Pulmonary artery endothelial cell (primary cell): ENCODE measurements at regions not wholly inside any gene's neighbourhood (a gene's known extent, or its start where the extent isn't known, plus 50 kb on each side); places are given as distances from the start of the nearest gene placed in this dataset.
"Not testable (repeated sequence)": the region's sequence is repeated elsewhere in the genome, so short reads cannot be mapped to it uniquely, and the experiment has no call there.

Experiments
- DNase-seq: peaks from one replicate; pipeline ENCODE4 v3.0.0-alpha.2; 2011; ENCODE audit warnings: low read depth, low spot score

DNA sequence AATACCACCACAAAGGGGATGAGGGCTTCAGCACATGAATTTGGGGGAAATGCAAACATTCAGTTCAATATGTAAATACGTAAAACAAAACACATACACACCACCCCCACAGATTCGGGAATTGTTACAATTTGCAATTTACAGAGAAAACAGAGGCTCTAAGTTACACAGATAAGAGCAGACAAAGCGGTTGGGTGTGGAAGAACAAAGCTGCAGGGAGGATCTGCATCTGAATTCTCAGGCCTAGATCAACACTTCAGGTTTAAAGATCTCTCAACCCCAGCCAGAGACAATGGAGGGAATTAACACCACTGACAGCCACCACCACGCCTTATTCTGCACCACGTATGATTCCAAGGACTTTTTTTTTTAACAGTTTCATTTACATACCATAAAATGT, 375.5 kb downstream of the BCL11B start:
- no peak for DNase-seq

DNA sequence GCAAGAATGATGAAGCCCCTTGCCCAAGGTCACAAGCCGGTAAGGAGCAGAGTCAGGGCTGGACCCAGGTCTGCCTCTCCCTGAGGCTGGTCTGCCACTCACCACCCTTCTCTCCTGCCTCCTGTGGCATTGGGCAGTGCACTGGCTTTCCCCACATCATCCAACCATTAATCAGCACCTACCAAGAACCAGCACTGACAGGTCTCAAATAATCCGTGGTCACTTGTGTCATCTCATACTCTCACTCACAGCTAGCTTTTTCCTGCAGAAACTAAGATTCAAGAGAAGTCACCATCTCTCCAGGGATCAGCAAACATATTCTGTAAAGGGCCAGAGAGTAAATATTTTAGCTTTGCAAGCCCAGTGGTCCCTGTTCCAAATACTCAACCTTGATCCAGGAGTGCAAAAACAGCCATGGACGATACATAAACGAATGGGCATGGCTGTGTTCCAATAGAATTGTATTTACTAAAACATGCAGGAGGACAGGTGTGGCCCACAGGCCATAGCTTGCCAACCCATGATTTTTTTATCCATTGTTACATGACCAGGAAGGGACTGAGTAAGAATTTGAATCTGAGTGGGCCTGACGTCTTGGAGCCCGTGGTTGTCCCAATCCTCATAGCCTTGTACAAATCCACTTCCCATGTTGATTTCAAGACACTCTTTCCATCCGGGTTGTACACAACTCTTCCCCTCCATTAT, 374.2 kb downstream of the BCL11B start:
- no peak for DNase-seq

DNA sequence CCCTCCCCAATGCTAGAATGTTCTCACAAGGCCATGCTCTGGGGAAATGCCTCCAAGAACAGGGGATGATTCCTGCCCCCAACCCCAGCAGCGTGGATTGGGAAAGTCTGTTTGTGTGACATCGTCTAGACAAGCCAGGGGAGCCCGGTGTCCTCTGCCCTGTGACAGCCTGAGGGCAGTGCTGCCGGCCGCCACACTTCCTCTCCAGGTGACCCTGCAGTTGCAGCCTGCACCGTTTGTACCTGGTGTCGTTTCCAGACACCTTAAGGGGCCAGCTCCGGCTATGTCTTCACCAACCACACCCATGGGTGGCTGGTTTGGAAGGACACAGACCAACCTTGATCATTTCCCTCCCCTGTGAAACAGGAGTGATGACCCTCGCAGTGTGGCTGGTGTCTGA, 372.6 kb downstream of the BCL11B start:
- DNase-seq, result no peak

DNA sequence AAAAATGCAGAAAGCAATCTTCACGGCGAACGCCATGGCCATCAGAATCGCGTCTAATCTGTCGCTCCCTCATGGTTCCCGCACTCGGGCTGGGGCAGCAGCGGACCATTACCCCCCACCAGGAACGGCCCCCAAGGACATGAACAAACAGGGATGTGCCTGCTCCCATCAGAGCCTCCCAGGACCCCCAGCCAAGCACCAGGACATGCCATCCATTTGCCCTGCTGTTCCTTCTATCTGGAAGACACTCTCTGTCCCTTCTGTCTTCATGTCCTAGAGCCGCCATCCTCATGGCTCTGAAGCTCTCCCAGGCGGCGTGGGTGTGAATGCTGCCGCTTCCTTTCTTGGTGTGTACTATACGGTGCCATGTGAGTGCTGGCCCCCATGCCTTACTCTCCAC, 371.8 kb downstream of the BCL11B start:
- DNase-seq, result no peak

DNA sequence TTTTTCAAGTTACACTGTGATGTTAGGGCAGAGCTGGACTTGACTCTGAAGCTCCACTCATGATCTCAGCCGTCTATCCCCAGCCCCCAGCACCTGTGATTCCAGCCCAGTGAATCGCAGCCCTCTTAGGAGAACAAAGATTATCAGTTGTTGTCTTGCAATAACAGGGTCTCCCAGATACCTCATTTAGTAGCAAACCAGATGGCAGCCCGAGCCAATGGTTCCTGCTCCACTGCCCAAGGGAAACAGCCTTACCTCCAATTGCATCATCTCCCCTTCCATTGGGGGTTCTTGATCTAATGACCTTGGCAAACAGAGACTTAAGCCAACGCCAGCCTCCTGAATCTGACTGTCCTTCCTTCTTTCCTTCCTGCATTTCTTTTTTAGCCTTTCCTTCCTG, 371.2 kb downstream of the BCL11B start:
- no peak for DNase-seq

DNA sequence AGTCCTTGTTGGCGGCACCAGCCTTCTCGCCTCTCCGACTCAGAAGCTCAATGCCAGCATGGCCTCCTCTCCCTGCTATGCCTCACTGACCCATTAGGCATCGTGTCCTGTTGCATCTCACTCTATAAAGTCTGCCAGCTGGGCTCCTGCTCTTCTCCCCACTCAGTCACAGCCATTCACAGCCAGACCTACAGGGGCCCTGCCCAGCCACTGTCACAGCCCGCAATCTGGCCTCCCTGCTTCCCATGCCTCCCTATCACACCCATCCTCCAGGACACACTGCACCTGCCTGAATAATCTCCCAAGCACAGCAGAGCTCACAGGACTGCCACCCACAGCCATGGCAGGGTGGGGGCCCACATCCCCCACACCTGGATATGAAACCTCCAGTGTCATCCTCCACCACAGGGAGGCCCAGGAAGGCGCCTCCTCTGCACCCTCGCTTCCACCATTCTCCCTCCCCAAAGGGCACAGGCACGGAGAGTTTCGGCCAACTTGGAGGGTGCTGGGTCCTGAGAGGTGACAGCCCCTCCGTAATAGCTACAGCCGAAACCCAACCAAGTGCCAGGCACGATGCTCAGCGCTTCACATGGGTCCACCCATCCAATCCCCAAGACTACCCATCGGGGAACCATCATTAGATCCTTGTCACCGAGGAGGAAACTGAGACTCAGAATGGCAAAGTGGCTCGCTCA, 370.3 kb downstream of the BCL11B start:
- no peak for DNase-seq

DNA sequence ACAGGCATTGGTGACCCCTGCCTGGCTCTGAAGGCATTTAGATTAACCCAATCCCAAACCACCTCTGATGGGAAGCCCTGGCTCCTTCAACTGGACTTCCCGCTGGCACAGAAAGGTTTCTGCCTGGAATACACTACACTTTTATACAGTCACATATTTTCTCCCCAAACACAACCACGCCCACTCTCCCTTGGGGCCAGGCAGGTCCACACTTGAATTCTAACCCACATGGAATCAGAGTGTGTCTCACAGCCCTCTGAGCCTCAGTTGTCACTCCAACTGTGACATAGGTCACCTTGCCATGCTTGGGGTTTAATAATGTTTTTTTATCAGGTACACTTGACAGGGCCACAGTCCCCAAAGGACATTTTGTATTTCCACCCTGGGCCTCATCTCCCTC, 368.6 kb downstream of the BCL11B start:
- DNase-seq, result no peak

DNA sequence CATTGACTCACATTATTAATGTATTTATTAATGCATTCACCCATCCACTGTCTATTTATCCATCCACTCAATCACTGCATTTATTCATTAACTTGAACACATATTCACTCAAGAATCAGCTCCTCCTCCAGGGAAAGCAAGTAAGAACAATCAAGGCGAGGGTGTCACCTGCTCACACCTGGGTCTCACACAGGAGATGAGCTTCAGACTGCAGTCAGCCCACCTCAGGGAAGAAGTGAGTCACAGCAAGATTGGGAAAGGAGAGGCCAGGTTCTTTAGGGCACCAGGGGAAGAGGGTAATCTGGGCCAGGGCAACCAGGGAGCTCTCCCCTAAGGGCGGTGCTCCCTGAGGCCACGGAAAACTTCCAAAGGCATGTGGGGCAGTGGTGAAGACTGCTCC, 367.3 kb downstream of the BCL11B start:
- no peak for DNase-seq

DNA sequence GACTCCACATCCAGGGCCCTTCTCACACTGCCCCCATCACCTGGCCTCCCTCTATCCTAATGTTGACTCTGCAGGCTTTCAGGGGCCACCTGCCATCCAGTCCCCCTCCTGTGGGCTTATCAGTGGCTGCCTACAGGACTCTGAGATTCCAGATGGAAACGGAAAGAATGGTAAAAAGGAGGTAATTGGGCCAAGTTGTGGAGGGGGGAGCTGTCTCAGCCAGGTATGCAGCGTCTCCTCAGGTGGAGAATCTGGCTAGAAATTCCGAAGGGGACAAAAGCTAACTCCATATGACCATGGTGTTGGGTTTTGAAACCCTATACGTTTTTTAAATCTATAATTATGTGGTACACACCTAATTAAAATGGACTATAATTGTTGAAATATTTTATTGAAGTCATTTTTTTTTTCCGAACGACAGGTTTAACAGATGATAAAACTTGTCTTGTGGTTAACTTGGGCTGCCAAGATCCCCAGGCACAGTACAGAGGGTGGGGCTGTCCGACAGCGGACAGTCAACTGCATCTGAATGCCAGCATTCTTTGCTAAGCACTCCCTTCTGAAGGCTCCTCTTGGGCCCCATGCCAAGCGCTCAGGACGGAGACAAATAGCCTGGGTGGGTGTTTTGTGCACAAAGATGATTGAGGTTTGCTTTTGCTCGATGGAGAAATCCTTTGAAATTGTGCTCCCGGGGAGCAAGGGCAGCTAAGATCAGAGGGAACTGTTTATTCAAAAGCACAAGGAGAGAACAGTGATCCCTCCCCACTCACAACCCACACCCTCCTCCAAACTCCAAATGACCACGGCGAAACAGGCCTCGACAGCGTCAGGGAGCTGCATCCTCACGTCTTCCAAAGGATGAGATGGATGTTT, 365.6 kb downstream of the BCL11B start:
- no peak for DNase-seq

DNA sequence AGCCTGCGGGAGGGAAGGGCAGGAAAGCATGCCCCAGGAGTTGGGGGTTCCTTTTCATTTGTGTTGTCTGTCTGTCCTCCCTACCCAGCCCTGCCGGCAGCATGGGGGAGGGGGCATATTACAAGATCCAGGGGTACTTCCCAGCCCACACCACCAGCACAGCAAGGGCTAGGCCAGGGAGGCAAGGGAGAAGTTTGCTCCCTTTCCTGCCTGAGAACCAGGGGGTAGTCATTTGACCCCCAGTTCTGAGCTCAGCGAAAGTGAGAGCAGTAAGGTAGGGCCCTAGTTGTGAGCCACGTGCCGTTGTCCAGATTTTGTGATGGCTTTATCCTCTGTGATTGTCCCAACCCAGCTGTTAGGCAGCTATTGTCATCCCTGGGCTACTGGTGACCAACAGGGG, 364.7 kb downstream of the BCL11B start:
- DNase-seq, result no peak

DNA sequence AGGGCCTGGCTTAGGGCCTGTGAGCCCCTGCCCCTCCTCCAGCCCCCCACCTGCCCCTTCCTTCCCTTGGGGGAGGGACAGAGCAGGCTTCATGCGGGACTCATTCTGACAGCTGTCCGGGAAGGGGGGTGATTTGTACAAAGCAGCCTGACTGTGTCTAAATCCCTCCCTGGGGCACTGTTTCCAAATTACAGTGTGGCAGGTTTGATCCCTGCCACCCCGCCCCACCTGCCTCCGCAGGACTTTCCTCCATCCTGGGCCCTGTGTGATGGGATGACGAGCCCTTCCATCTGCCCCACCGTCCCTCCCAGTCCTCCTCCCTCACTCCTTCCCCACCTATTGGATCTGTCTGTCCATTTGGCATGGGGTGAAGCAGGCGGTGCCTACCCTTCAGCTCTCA, 363.9 kb downstream of the BCL11B start:
- no peak for DNase-seq

DNA sequence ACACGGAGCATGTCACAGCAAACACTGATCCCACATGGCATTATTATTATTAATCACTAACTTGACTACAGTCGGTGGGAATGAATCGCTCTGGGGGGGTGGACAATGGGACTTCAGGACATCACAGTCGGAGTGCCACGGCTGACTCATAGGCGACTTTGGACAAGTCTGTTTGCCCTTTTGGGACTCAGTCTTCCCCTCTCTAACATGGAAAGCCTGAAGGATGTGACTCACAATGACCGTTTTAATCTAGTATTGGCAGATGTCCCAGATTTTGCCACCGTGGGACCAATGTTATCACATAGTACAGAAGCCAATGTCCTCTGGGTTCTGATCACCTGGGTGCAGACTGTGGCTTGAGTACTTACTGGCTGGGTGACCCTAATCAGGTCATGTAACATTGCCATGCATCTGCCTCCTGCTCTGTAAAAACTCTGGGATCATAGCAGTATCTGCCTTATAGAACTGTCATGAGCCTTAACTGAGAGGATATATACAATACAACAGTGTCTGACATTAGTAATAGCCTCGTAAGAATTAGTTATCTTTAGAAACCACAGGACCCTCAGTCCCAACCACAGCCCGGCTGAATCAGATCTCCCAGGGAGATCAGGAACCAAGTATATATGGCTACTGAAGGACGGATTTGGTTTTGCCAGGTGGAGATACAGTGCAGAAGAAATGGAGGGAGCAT, 362.6 kb downstream of the BCL11B start:
- DNase-seq, result no peak

DNA sequence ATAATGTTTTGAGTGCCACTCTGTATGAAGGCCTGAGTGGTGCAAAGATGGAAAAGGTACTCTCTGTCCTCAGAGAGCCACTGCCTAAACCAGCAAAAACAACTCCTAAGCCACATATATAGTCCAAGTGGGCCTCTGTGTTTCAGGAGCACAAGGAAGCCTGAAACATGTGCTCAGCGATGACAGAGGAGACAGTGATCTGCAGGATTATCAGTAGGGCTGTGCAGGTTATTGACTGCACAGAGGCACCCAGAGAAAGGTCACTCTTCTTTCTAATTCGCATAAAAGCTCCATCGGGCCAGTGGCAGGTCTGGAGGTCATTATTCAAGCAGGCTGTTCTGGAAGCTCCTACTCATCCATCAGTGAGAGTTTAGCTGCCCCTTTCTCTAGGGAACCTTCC, 361.9 kb downstream of the BCL11B start:
- no peak for DNase-seq

DNA sequence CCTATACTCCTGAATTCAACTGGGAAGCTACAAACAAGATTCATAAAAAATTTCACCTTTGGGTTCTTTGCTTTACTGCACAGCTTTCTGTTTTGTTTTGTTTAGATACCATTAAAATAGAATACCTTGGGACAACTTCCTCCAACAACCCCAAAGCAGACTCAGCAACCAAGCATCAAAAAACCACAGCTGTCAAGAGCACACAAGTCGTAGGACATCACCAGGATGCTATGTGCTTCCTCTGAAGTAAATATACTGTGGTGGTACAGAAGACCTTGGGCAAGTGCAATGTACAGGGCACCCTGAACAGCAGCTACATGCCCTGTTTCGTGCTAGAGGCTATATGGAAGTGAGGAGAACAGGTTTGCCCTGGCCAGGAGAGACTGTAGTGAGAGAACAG, 359.3 kb downstream of the BCL11B start:
- DNase-seq, result no peak

DNA sequence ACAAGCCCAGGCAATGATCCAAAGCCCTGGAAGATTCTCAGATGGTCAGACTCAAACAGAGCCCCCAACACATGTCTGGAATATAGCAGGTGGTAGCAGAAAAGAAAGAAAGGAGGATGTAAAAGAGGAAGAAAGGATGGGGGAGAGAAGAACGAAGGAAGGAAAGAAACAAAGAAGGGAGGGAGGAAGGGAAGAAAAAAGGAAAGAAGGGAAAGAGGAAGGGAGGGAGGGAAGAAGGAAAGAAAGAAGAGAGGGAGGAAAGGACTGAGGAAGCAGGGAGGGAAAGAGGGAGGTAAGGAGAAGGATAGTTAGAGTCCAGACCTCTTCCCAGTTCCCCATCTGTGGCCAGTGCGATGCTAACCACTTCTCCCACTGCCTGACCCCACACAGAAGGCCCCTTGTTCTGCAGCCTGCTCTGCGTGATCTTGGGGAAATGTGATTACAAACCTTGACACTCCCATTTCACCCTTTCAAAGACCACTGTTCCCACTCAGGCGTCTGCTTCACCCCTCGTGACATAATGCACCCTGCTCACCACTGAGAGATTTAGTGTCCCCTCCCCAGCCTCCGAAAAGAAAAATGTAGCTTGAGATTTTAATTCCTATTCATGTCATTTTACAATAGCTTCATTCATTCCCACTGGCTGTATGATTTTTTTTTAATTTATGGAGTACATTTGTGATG, 357.9 kb downstream of the BCL11B start:
- DNase-seq, result no peak

DNA sequence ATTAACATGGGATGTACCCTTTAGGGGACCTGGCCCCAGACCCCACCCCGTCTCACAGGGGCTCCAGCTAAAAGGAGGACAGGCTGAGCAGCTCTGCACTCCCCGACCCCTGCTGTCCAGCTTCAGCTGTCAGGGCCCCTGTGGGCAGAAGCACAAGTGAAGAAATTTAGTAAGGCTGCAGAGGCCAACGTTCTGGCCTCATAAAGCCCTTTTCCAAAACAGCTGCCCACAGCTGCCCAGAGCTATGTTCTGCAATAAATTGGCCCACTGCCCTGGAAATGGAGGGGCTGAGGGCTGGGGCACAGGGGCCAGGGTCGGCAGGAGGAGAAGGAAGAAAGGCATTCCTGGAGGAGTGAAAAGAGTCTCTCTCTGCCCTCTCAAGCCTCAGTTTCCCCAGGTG, 357.1 kb downstream of the BCL11B start:
- no peak for DNase-seq

DNA sequence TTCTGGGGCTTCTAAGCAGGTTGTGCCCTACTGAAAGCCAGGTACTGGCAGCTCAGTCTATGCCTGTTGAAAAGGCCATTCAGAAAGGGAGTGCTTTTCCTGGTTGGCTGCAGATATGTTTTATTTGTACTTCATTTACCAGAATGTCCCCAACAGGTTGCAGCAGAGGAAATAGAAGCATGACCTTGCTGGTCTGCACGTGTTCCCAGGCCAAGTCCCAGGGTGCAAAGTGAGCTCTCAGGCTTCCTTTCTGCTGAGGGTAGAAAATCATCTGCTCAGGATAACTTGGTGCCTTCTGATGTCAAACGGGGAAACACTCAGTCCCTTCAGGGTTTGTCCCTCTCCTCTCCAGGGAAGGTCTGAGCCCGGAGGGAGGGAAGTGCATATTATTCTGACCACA, 356.4 kb downstream of the BCL11B start:
- no peak for DNase-seq

DNA sequence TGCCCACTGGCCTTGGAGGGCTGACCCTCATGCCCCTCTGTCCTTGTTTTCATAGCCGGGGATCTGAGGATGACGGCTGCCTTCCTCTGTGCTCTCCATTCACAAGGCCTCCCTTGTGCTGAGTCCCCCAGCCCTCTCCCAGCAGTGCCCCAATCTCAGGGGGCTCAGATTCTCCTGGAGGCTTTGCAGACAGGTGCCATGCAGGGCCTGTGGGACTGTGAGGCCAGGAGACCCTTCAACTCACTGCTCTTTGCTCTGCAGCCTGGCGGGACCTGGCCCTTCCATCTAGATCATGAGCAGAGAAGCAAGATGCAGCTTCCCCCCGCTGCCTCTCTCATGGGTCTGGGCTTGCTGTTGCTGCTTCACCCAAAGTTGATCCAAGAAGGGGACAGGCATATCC, 356.0 kb downstream of the BCL11B start:
- no peak for DNase-seq

DNA sequence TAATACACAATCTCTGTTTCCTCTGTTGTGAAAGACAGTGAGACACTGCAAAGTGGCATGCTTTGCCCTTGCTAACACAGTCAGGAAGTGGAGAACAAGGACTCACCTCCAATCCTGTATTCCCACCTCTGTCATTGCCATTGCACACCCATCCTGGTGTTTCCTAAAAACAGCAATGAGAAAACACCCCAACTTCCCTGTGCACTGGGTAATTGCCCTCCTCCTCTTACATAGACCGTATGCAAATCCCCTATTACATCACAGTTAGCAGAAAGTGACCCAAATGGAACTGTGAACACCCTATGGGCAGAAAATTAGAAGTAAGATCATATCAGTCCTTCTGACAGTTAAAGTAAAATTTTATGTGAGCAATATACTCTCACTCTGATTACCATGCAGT, 355.5 kb downstream of the BCL11B start:
- no peak for DNase-seq

DNA sequence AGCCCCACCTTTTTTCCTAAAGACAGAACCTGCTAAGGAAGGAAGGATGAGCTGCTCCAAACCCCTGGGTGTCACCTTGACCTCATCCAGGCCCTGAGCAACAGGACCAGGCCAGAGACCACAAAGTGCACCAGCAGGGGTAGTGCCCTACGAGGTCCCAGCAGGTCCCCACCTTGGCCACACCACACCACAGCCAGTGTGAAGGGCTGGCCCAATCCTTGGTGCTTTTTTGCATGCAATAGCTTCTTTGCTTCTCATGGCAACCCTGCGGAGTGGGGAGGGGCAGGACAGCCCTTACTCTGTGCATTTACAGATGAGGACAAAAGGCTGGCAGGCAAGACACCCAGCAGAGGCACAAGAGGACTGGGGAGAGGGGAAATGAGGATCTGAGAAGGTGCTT, 352.6 kb downstream of the BCL11B start:
- no peak for DNase-seq

DNA sequence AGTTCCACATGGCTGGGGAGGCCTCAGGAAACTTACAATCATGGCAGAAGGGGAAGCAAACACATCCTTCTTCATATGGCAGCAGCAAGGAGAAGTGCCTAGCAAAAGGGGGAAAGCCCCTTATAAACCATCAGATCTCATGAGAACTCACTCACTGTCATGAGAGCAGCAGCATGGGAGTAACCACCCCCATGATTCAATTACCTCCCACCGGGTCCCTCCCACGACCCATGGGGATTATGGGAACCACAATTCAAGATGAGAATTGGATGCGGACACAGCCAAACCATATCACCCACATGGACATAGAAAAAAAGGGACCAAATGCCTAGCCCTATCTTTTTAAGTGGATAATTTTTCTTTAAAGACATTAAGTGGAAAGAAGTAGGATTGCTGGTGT, 350.7 kb downstream of the BCL11B start:
- not testable (repeated sequence) for DNase-seq
